ENCODE measurements at regions not wholly inside any gene's neighbourhood (a gene's known extent, or its start where the extent isn't known, plus 50 kb on each side); places are given as distances from the start of the nearest gene placed in this dataset.

GRCh38 chr2:144225076-144225475 lies 294.8 kb downstream of the ZEB2 start (continued):
- no peak for TF ChIP-seq ZNF223 (tag by site-specific recombination; IDR thresholded peaks at IDR 0.05)
- TF ChIP-seq ZNF138 (tag by site-specific recombination; IDR thresholded peaks at IDR 0.05; ENCODE audit: borderline replicate concordance), result no peak
- no peak for TF ChIP-seq RBAK (tag by site-specific recombination; IDR thresholded peaks at IDR 0.05)
- no peak for TF ChIP-seq MYNN (tag by site-specific recombination; IDR thresholded peaks at IDR 0.05; ENCODE audit: borderline replicate concordance)
- no peak for TF ChIP-seq GLIS1 (tag by site-specific recombination; IDR thresholded peaks at IDR 0.05)
- TF ChIP-seq ZBTB6 (tag by site-specific recombination; IDR thresholded peaks at IDR 0.05), result no peak
- no peak for TF ChIP-seq TCF7L2 (IDR thresholded peaks at IDR 0.05; ENCODE audit: borderline replicate concordance, low read depth, low read length)
- TF ChIP-seq ZBTB1 (tag by site-specific recombination; IDR thresholded peaks at IDR 0.05), result no peak
- TF ChIP-seq ZBTB49 (tag by site-specific recombination; IDR thresholded peaks at IDR 0.05; ENCODE audit: low read depth), result no peak
- no peak for TF ChIP-seq ZNF132 (tag by site-specific recombination; IDR thresholded peaks at IDR 0.05; ENCODE audit: borderline replicate concordance)

- H3K9me3 ChIP-seq (ENCODE audit: control insufficient read depth, insufficient read depth, low read depth, low read length), result no peaks in the 10 kb centered on the region
- no peak overlapping the region for H3K27ac ChIP-seq (ENCODE audit: extremely low read depth, low read depth, low read length)
- ChIA-PET CTCF (no interaction called here), POLR2A (no interaction called here)
- no peak overlapping the region for H3K4me3 ChIP-seq (ENCODE audit: low read depth, low read length)
- no peaks in the 10 kb centered on the region for H3K36me3 ChIP-seq (ENCODE audit: control insufficient read depth in 2 of 2, insufficient read depth in 1 of 2, low read length in 2 of 2)
- TF ChIP-seq SALL2 (tag by site-specific recombination; IDR thresholded peaks at IDR 0.05; ENCODE audit: borderline replicate concordance) (no peak), ZBTB20 (tag by site-specific recombination; IDR thresholded peaks at IDR 0.05) (no peak), ZNF629 (tag by site-specific recombination; IDR thresholded peaks at IDR 0.05) (no peak), KLF9 (tag by site-specific recombination; IDR thresholded peaks at IDR 0.05; ENCODE audit: low read depth) (no peak), ZNF558 (tag by site-specific recombination; IDR thresholded peaks at IDR 0.05) (no peak), ZNF544 (tag by site-specific recombination; IDR thresholded peaks at IDR 0.05) (no peak)
- no peaks in the 10 kb centered on the region for H3K4me1 ChIP-seq (ENCODE audit: control insufficient read depth, insufficient read depth, low read length)
Measured at GRCh38 chr2:144224472-144224871, 295.4 kb downstream of the ZEB2 start.

- Histone ChIP-seq H3K4me3 (ENCODE audit: low read depth, low read length) (no peak overlapping the region), H3K36me3 (ENCODE audit: control insufficient read depth in 2 of 2, insufficient read depth in 1 of 2, low read length in 2 of 2) (no peaks in the 10 kb centered on the region), H3K27ac (ENCODE audit: extremely low read depth, low read depth, low read length) (no peak overlapping the region), H3K4me1 (ENCODE audit: control insufficient read depth, insufficient read depth, low read length) (peaks cover 9% of the 10 kb centered on the region; the same call in 1 of the 2 replicates), H3K9me3 (ENCODE audit: control insufficient read depth, insufficient read depth, low read depth, low read length) (no peaks in the 10 kb centered on the region)
- ChIA-PET POLR2A (no interaction called here), CTCF (no interaction called here)
- TF ChIP-seq ZNF623 (tag by site-specific recombination; IDR thresholded peaks at IDR 0.05), result no peak
- TF ChIP-seq ZFP41 (tag by site-specific recombination; IDR thresholded peaks at IDR 0.05; ENCODE audit: borderline replicate concordance), result no peak
- TF ChIP-seq ZNF585B (tag by site-specific recombination; IDR thresholded peaks at IDR 0.05), result no peak
- no peak for TF ChIP-seq ZFHX2 (tag by site-specific recombination; conservative IDR thresholded peaks at IDR 0.05)
- no peak for TF ChIP-seq ZNF133 (tag by site-specific recombination; IDR thresholded peaks at IDR 0.05)
- TF ChIP-seq ZNF311 (tag by site-specific recombination; IDR thresholded peaks at IDR 0.05; ENCODE audit: borderline replicate concordance), result no peak
- TF ChIP-seq BCL11A (tag by site-specific recombination; IDR thresholded peaks at IDR 0.05; ENCODE audit: low read depth), result no peak
- TF ChIP-seq ZNF266 (tag by site-specific recombination; IDR thresholded peaks at IDR 0.05; ENCODE audit: low read depth), result no peak
- TF ChIP-seq ZNF561 (tag by site-specific recombination; IDR thresholded peaks at IDR 0.05; ENCODE audit: borderline replicate concordance), result no peak
- TF ChIP-seq ZNF404 (tag by site-specific recombination; IDR thresholded peaks at IDR 0.05), result no peak
- no peak for TF ChIP-seq REPIN1 (tag by site-specific recombination; IDR thresholded peaks at IDR 0.05; ENCODE audit: low read depth)
- no peak for TF ChIP-seq ZNF157 (tag by site-specific recombination; IDR thresholded peaks at IDR 0.05)
- no peak for TF ChIP-seq ZBTB10 (tag by site-specific recombination; IDR thresholded peaks at IDR 0.05)
- no peak for TF ChIP-seq ZBTB48 (tag by site-specific recombination; IDR thresholded peaks at IDR 0.05)
Measured at GRCh38 chr2:144219979-144220378, 299.9 kb downstream of the ZEB2 start.
